Mesodermal cell (in vitro differentiated cells): ENCODE measurements at regions not wholly inside any gene's neighbourhood (a gene's known extent, or its start where the extent isn't known, plus 50 kb on each side); places are given as distances from the start of the nearest gene placed in this dataset.

Experiments
- H3K27ac ChIP-seq: 2 replicates; pipeline ENCODE4 v1.7.0; 2013; ENCODE audit warnings: mild to moderate bottlenecking, low read depth, low read length, moderate library complexity; ENCODE audit not compliant: severe bottlenecking
- H3K36me3 ChIP-seq: 2 replicates; pipeline ENCODE4 v1.7.1; 2013; ENCODE audit warnings: mild to moderate bottlenecking, low read length, moderate library complexity; ENCODE audit not compliant: control insufficient read depth, insufficient read depth
- H3K4me1 ChIP-seq: one replicate; pipeline ENCODE4 v1.7.1; 2013; ENCODE audit warnings: mild to moderate bottlenecking, low read length; ENCODE audit not compliant: insufficient read depth, control insufficient read depth, poor library complexity, severe bottlenecking
- H3K4me3 ChIP-seq: 2 replicates; pipeline ENCODE4 v1.7.0; 2013; ENCODE audit warnings: low read length, control low read depth, mild to moderate bottlenecking; ENCODE audit not compliant: insufficient read depth, poor library complexity, severe bottlenecking; ENCODE audit errors: extremely low read depth
- H3K9me3 ChIP-seq: 2 replicates; pipeline ENCODE4 v1.7.1; 2013; ENCODE audit warnings: mild to moderate bottlenecking, low read length, moderate library complexity; ENCODE audit not compliant: control insufficient read depth
- WGBS, 2 experiments: methylation state at CpG; one replicate each; pipeline ENCODE4 v1.1.5; 2013; ENCODE audit warnings: missing lambda C conversion rate in 2 of 2; ENCODE audit not compliant: insufficient coverage in 2 of 2; 5-methylcytosine and 5-hydroxymethylcytosine counted together

- 82 to 83% methylated on average over 3 to 4 of the region's 4 CpGs for WGBS, 2 experiments
- peak overlapping the region; percentile 89 for H3K27ac ChIP-seq
- no peaks in the 10 kb centered on the region for H3K36me3 ChIP-seq
- H3K4me3 ChIP-seq = no peak overlapping the region
- no peaks in the 10 kb centered on the region for H3K9me3 ChIP-seq
- H3K4me1 ChIP-seq = peaks cover 16% of the 10 kb centered on the region
Measured at GRCh38 chr3:59559721-59560435, 510.1 kb upstream of the CFAP20DC start.

DNA sequence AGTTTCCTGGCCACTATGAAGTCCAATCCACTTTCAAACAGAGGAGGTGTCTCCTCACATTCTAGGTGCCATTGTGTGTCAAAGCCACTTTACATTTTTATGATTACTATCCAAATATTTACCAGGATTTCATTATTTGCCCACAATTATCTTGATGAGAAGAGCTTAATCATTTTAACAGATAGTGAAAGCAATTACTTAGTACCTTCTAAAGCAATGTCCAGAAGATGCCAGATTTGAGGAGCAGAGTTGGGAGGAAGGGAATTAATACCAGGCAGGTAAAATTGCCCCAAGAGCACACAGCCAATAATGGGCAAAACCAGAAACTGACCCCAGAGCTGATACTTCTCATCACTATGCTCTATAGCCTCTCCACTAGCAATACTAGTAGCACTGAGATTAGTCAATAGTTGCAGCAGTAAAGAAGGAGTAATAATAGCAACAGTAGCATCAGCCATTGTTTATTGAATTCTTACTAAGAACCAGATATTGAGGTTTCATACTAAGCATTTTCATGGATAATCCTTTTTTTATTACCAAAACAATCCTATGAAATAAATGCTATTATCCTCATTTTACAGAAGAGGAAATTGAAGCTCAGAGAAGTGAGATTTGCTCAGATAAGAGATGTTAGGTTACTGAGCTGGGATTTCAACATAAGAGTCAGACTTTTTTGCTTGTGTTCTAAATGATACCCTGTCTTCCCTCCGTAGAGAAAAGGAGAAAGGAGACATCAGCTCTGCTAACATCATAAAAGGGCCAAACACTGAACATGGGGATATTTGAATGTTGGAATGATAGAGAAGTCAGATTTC, 509.3 kb upstream of the CFAP20DC start:
- Histone ChIP-seq H3K4me3 (no peak overlapping the region), H3K4me1 (peaks cover 16% of the 10 kb centered on the region), H3K27ac (peak overlapping the region; percentile 89), H3K36me3 (no peaks in the 10 kb centered on the region), H3K9me3 (no peaks in the 10 kb centered on the region)
- no CpG with 5 or more reads among the region's 1 CpG for WGBS, 2 experiments

DNA sequence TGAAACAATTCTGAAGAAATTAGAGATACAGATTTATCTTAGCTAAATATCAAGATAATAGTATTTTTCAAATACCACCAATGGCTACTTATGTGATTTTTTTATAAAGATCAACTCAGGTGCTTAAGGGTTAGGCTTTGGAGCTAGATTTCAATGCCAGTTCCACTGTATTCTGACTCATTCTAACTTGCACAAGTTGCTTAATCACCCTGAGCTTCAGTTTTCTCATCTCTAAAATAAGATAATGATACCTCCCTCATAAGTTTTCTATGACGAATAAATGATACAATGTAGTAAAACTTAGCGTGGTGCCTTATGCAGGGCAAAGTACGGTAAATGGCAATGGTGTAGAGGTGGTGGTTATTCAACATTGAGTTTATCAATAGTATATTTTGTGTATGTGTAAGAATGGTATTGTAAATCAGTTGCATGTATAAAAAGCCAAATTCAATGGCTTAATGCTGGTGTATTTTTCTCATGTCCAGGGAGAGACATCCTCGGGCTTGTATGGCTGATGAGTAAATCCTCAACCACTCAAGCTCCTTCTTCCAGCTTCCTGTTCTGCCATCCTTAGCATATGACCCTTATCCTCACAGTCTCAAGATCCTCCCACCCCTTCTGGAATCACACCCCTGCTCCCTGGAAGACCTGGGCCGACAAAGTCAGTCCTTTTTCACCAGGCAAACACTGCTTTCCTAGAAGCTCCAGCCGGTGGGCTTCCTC, 505.9 kb upstream of the CFAP20DC start:
- WGBS, 2 experiments = 81 to 95% methylated on average over 3 to 4 of the region's 6 CpGs
- Histone ChIP-seq H3K4me1 (peaks cover 7% of the 10 kb centered on the region), H3K27ac (no peak overlapping the region), H3K36me3 (no peaks in the 10 kb centered on the region), H3K4me3 (no peak overlapping the region), H3K9me3 (no peaks in the 10 kb centered on the region)

GRCh38 chr3:59553076-59553475, 503.3 kb upstream of the CFAP20DC start:
- H3K9me3 ChIP-seq = no peaks in the 10 kb centered on the region
- no peak overlapping the region for H3K4me3 ChIP-seq
- H3K4me1 ChIP-seq = no peaks in the 10 kb centered on the region
- H3K27ac ChIP-seq = no peak overlapping the region
- H3K36me3 ChIP-seq = no peaks in the 10 kb centered on the region
- 100% methylated on average over 1 of the region's 3 CpGs; no CpG with 5 or more reads in 1 of the 2 experiments for WGBS, 2 experiments

- no peaks in the 10 kb centered on the region for H3K9me3 ChIP-seq
- 89 to 93% methylated on average over 1 to 3 of the region's 4 CpGs for whole genome bisulfite sequencing, 2 experiments
- H3K4me1 ChIP-seq = no peaks in the 10 kb centered on the region
- H3K27ac ChIP-seq = no peak overlapping the region
- no peaks in the 10 kb centered on the region for H3K36me3 ChIP-seq
- H3K4me3 ChIP-seq = no peak overlapping the region
Measured at GRCh38 chr3:59551834-59552233, 502.0 kb upstream of the CFAP20DC start.

- Histone ChIP-seq H3K4me1 (no peaks in the 10 kb centered on the region), H3K27ac (no peak overlapping the region), H3K36me3 (no peaks in the 10 kb centered on the region), H3K4me3 (no peak overlapping the region), H3K9me3 (no peaks in the 10 kb centered on the region)
- 50% methylated on average over 1 of the region's 1 CpG; no CpG with 5 or more reads in 1 of the 2 experiments for WGBS, 2 experiments
Measured at GRCh38 chr3:59549962-59550361, 500.1 kb upstream of the CFAP20DC start.

DNA sequence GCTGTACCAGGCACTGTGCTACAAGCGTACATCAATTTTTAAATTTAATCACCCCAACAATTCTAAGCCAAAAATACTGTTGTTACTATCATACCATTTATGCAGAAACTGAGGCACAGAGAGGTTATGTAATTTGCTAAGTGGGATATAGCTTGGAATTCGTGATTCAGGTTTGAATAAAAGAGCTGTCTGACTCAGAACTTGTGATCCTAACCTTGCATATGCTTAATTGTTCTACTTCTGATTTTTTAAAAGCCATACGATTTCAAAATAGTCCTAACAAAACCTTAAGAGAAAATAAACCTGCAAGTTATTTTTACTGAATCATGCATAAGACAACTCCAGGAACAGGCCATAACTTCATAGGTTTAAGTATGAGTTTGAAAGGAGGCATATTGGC, 498.0 kb upstream of the CFAP20DC start:
- Histone ChIP-seq H3K36me3 (no peaks in the 10 kb centered on the region), H3K27ac (no peak overlapping the region), H3K9me3 (no peaks in the 10 kb centered on the region), H3K4me3 (no peak overlapping the region), H3K4me1 (no peaks in the 10 kb centered on the region)
- 100% methylated on average over 1 of the region's 3 CpGs for WGBS, 2 experiments

GRCh38 chr3:59546522-59546921, 496.7 kb upstream of the CFAP20DC start:
- no peaks in the 10 kb centered on the region for H3K9me3 ChIP-seq
- H3K36me3 ChIP-seq = no peaks in the 10 kb centered on the region
- WGBS, 2 experiments = no CpG with 5 or more reads among the region's 1 CpG
- H3K4me3 ChIP-seq = no peak overlapping the region
- peaks cover 6% of the 10 kb centered on the region for H3K4me1 ChIP-seq
- no peak overlapping the region for H3K27ac ChIP-seq

- H3K36me3 ChIP-seq = no peaks in the 10 kb centered on the region
- WGBS, 2 experiments = 57 to 80% methylated on average over 1 of the region's 1 CpG
- no peaks in the 10 kb centered on the region for H3K9me3 ChIP-seq
- H3K27ac ChIP-seq = no peak overlapping the region
- no peak overlapping the region for H3K4me3 ChIP-seq
- peaks cover 13% of the 10 kb centered on the region for H3K4me1 ChIP-seq
Measured at GRCh38 chr3:59545374-59545773, 495.5 kb upstream of the CFAP20DC start.

- H3K27ac ChIP-seq = no peak overlapping the region
- H3K4me1 ChIP-seq = peaks cover 23% of the 10 kb centered on the region
- 74 to 82% methylated on average over 3 of the region's 3 CpGs for WGBS, 2 experiments
Measured at GRCh38 chr3:59542276-59542675, 492.5 kb upstream of the CFAP20DC start.

More at GRCh38 chr3:59542276-59542675, 492.5 kb upstream of the CFAP20DC start:
- Histone ChIP-seq H3K4me3 (no peak overlapping the region), H3K36me3 (no peaks in the 10 kb centered on the region), H3K9me3 (no peaks in the 10 kb centered on the region)
